A549 (cell line): ENCODE measurements at regions not wholly inside any gene's neighbourhood (a gene's known extent, or its start where the extent isn't known, plus 50 kb on each side); places are given as distances from the start of the nearest gene placed in this dataset.

ENCODE experiments used
- ATAC-seq, 2 experiments: fragments of 200-7000 bp in 1 of 2; fragments of >200 bp in 1 of 2; cut with Nextera tagmentation in 1 of 2; cut with Tn5 transposase in 1 of 2; 3 replicates each; pipeline versions ENCODE4 v1.8.0 to v1.9.1; 2018 to 2020; ENCODE audit warnings: mild to moderate bottlenecking in 1 of 2, moderate library complexity in 1 of 2
- CTCF ChIA-PET: fragments of 300-600 bp; sonication (Branson Sonifier 250); formaldehyde crosslinking; extraction: SDS; loops from one replicate; lab custom pipeline; 2021; ENCODE audit warnings: antibody characterized with exemption, inconsistent platforms; lab: Yijun Ruan, JAX
- POLR2A ChIA-PET: fragments of 350-600 bp; formaldehyde crosslinking; extraction: SDS; loops from one replicate; lab custom pipeline; 2021; ENCODE audit warnings: antibody characterized with exemption, inconsistent platforms; lab: Yijun Ruan, JAX
- DNase-seq, 2 experiments: peaks; one replicate each; pipeline versions ENCODE4 v3.0.0 to v3.0.0-alpha.2; 2011 to 2016; ENCODE audit warnings: low read depth in 1 of 2, low spot score in 1 of 2
- FAIRE-seq: peaks from 2 replicates; lab custom pipeline; 2011; peaks lifted over from hg19 to GRCh38; lab: Jason Lieb, UNC
- H3K27ac ChIP-seq, 2 experiments: fragments of >200 bp; sonication (Bioruptor Twin); formaldehyde crosslinking; 3 replicates each; pipeline ENCODE4 v1.5.1; 2016 to 2017
- H3K4me1 ChIP-seq: fragments of >200 bp; sonication (Bioruptor Twin); formaldehyde crosslinking; 3 replicates; pipeline ENCODE4 v1.6.1; 2016
- H3K4me2 ChIP-seq: fragments of >200 bp; sonication (Bioruptor Twin); formaldehyde crosslinking; 3 replicates; pipeline ENCODE4 v1.6.1; 2016
- H3K4me3 ChIP-seq: fragments of >200 bp; sonication (Bioruptor Twin); formaldehyde crosslinking; 3 replicates; pipeline ENCODE4 v1.5.1; 2016
- H3K9me3 ChIP-seq: fragments of >200 bp; sonication (Bioruptor Twin); formaldehyde crosslinking; 3 replicates; pipeline ENCODE4 v1.6.1; 2016
- BHLHE40 ChIP-seq: IDR thresholded peaks from 2 replicates; pipeline ENCODE4 v1.6.1; 2012; ENCODE audit warnings: low read depth, low read length, inconsistent platforms
- CBX8 ChIP-seq: fragments of 200-600 bp; sonication (generic); IDR thresholded peaks from 2 replicates; pipeline ENCODE4 v1.6.1; 2016
- CHD2 ChIP-seq: fragments of 150-350 bp; IDR thresholded peaks from 2 replicates; pipeline ENCODE4 v1.6.1; 2014; ENCODE audit warnings: low read length; ENCODE audit not compliant: partially characterized antibody
- EHF ChIP-seq: fragments of 250-450 bp; sonication (Bioruptor Pico); IDR thresholded peaks from 2 replicates; pipeline ENCODE4 v1.5.0; 2020; ENCODE audit warnings: mild to moderate bottlenecking
- EP300 ChIP-seq, 2 experiments: fragments of >200 bp; sonication (Bioruptor Twin); formaldehyde crosslinking; IDR thresholded peaks; 2 replicates in 1 of 2; 3 replicates in 1 of 2; pipeline ENCODE4 v1.6.1; 2016 to 2017
- ESRRA ChIP-seq: fragments of 150-350 bp; IDR thresholded peaks from 2 replicates; pipeline ENCODE4 v1.6.1; 2014; ENCODE audit warnings: mild to moderate bottlenecking, low read length, borderline replicate concordance
- FOSL2 ChIP-seq, 2 experiments: fragments of 450-650 bp in 1 of 2; fragments of >200 bp in 1 of 2; sonication (Bioruptor Twin) in 1 of 2; formaldehyde crosslinking; IDR thresholded peaks; 2 replicates each; pipeline versions ENCODE4 v1.5.0 to v1.6.1; 2016 to 2020; ENCODE audit warnings: mild to moderate bottlenecking in 1 of 2, moderate library complexity in 1 of 2
- GATA3 ChIP-seq: IDR thresholded peaks from 2 replicates; pipeline ENCODE4 v1.6.1; 2012; ENCODE audit warnings: borderline replicate concordance
- HEYL ChIP-seq: fragments of 250-450 bp; sonication (Bioruptor Pico); IDR thresholded peaks from 2 replicates; pipeline ENCODE4 v1.8.0; 2021; ENCODE audit warnings: mild to moderate bottlenecking, moderate library complexity
- HOXB13 ChIP-seq: fragments of 250-450 bp; sonication (Bioruptor Pico); IDR thresholded peaks from 2 replicates; pipeline ENCODE4 v1.5.0; 2020; ENCODE audit warnings: low read depth, mild to moderate bottlenecking, moderate library complexity
- JUN ChIP-seq, 2 experiments: fragments of >200 bp; sonication (Bioruptor Twin); formaldehyde crosslinking; IDR thresholded peaks; 2 replicates in 1 of 2; 3 replicates in 1 of 2; pipeline ENCODE4 v1.6.1; 2016 to 2017
- JUNB ChIP-seq: fragments of >200 bp; sonication (Bioruptor Twin); formaldehyde crosslinking; IDR thresholded peaks from 2 replicates; pipeline ENCODE4 v1.6.1; 2016
- KDM5A ChIP-seq: fragments of 200-600 bp; sonication (generic); IDR thresholded peaks from 2 replicates; pipeline ENCODE4 v1.6.1; 2016; ENCODE audit warnings: antibody characterized with exemption, mild to moderate bottlenecking
- NPAS2 ChIP-seq: fragments of 250-450 bp; sonication (Bioruptor Pico); IDR thresholded peaks from 2 replicates; pipeline ENCODE4 v1.8.0; 2022; ENCODE audit warnings: mild to moderate bottlenecking, moderate library complexity, borderline replicate concordance
- PHF8 ChIP-seq: fragments of 200-600 bp; sonication (generic); IDR thresholded peaks from 2 replicates; pipeline ENCODE4 v1.6.1; 2016; ENCODE audit warnings: low read depth, mild to moderate bottlenecking, antibody characterized with exemption, moderate library complexity, borderline replicate concordance
- RAD21 ChIP-seq, 2 experiments: fragments of >200 bp in 1 of 2; sonication (Bioruptor Twin) in 1 of 2; formaldehyde crosslinking in 1 of 2; IDR thresholded peaks in 1 of 2; conservative IDR thresholded peaks in 1 of 2; 2 replicates in 1 of 2; 3 replicates in 1 of 2; pipeline ENCODE4 v1.6.1; 2012 to 2018; ENCODE audit warnings: inconsistent platforms in 1 of 2
- RARB ChIP-seq: fragments of 250-450 bp; sonication (Bioruptor Pico); IDR thresholded peaks from 2 replicates; pipeline ENCODE4 v1.8.0; 2021; ENCODE audit warnings: mild to moderate bottlenecking, moderate library complexity
- RCOR1 ChIP-seq: fragments of 150-350 bp; IDR thresholded peaks from 2 replicates; pipeline ENCODE4 v1.6.1; 2014; ENCODE audit warnings: antibody characterized with exemption, low read length, low read depth
- TFCP2L1 ChIP-seq: fragments of 250-450 bp; sonication (Bioruptor Pico); IDR thresholded peaks from 2 replicates; pipeline ENCODE4 v1.5.0; 2021; ENCODE audit warnings: mild to moderate bottlenecking
- ZC3H11A ChIP-seq: fragments of 450-650 bp; IDR thresholded peaks from 2 replicates; pipeline ENCODE4 v1.6.1; 2014; ENCODE audit warnings: antibody characterized with exemption, mild to moderate bottlenecking
- ZNF302 ChIP-seq: fragments of 250-450 bp; sonication (Bioruptor Pico); IDR thresholded peaks from 2 replicates; pipeline ENCODE4 v1.9.0; 2021; ENCODE audit warnings: inconsistent platforms, mild to moderate bottlenecking, moderate library complexity
- ZSCAN20 ChIP-seq: fragments of 250-450 bp; sonication (Bioruptor Pico); IDR thresholded peaks from 2 replicates; pipeline ENCODE4 v1.8.0; 2022; ENCODE audit warnings: mild to moderate bottlenecking, moderate library complexity
- WGBS: methylation state at CpG from one replicate; pipeline ENCODE4 v1.1.6; 2017; ENCODE audit errors: missing lambda C conversion rate; 5-methylcytosine and 5-hydroxymethylcytosine counted together
- TF ChIP-seq, protein P1 (sequence below): fragments of 200-600 bp; sonication (generic); IDR thresholded peaks from 2 replicates; pipeline ENCODE4 v1.6.1; 2016; ENCODE audit warnings: antibody characterized with exemption, mild to moderate bottlenecking, moderate library complexity
- TF ChIP-seq, protein P2 (sequence below): IDR thresholded peaks from 2 replicates; pipeline ENCODE4 v1.6.1; 2012; ENCODE audit warnings: low read depth, borderline replicate concordance
- TF ChIP-seq, protein P3 (sequence below): fragments of >200 bp; sonication (Bioruptor Twin); formaldehyde crosslinking; IDR thresholded peaks from 3 replicates; pipeline ENCODE4 v1.5.1; 2016
- TF ChIP-seq, protein P4 (sequence below): fragments of >200 bp; sonication (Bioruptor Twin); formaldehyde crosslinking; IDR thresholded peaks from 3 replicates; pipeline ENCODE4 v1.6.1; 2016
- TF ChIP-seq, protein P5 (sequence below): fragments of >200 bp; sonication (Bioruptor Twin); formaldehyde crosslinking; IDR thresholded peaks from 2 replicates; pipeline ENCODE4 v1.6.1; 2016

DNA sequence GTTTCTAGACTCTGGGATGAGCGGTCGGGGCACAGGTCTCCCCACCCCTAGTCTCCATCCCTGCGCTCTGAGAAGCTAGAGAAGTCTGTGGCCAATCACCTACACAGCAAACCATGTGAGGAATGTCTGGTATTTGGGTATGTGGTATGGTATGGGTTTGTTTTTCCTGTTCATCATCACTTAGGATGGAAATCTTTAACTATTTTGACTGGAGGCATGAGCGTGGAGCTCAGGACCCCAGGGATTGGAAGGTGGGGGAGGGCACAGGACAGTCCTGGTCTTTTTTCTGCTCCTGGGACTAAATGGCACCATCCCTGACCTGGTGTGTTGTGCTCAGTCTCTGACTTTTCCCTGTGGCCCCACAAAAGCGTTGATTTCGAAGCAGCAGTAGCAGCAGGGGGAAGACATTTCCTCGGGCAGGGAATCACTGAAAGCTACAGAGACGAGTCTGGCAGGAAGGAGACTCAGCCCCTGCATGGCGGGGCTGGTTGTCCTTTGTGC lies 191.7 kb upstream of the TPM1 start (continued):
- TF ChIP-seq, protein P1, sequence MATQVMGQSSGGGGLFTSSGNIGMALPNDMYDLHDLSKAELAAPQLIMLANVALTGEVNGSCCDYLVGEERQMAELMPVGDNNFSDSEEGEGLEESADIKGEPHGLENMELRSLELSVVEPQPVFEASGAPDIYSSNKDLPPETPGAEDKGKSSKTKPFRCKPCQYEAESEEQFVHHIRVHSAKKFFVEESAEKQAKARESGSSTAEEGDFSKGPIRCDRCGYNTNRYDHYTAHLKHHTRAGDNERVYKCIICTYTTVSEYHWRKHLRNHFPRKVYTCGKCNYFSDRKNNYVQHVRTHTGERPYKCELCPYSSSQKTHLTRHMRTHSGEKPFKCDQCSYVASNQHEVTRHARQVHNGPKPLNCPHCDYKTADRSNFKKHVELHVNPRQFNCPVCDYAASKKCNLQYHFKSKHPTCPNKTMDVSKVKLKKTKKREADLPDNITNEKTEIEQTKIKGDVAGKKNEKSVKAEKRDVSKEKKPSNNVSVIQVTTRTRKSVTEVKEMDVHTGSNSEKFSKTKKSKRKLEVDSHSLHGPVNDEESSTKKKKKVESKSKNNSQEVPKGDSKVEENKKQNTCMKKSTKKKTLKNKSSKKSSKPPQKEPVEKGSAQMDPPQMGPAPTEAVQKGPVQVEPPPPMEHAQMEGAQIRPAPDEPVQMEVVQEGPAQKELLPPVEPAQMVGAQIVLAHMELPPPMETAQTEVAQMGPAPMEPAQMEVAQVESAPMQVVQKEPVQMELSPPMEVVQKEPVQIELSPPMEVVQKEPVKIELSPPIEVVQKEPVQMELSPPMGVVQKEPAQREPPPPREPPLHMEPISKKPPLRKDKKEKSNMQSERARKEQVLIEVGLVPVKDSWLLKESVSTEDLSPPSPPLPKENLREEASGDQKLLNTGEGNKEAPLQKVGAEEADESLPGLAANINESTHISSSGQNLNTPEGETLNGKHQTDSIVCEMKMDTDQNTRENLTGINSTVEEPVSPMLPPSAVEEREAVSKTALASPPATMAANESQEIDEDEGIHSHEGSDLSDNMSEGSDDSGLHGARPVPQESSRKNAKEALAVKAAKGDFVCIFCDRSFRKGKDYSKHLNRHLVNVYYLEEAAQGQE, result no peak
- TF ChIP-seq NPAS2 (CRISPR knock-in tag) (no peak), HEYL (CRISPR knock-in tag) (no peak), EHF (no peak; the same call in 1 of the 2 replicates), RARB (no peak), ZSCAN20 (CRISPR knock-in tag) (no peak), CBX8 (no peak), ESRRA (no peak), PHF8 (no peak), ZC3H11A (no peak), BHLHE40 (no peak), RAD21 (conservative IDR thresholded peaks at IDR 0.05 in 1 of 2, IDR thresholded peaks at IDR 0.05 in 1 of 2) (peak in 1 of 2 experiments; percentile 36), TFCP2L1 (CRISPR knock-in tag) (no peak), RCOR1 (no peak), JUN (IDR thresholded peaks at IDR 0.05) (peak; percentile 85 to 86)
- TF ChIP-seq, protein P2, sequence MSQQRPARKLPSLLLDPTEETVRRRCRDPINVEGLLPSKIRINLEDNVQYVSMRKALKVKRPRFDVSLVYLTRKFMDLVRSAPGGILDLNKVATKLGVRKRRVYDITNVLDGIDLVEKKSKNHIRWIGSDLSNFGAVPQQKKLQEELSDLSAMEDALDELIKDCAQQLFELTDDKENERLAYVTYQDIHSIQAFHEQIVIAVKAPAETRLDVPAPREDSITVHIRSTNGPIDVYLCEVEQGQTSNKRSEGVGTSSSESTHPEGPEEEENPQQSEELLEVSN, result peak; percentile 41; the same call in 1 of the 2 replicates
- TF ChIP-seq, protein P3, sequence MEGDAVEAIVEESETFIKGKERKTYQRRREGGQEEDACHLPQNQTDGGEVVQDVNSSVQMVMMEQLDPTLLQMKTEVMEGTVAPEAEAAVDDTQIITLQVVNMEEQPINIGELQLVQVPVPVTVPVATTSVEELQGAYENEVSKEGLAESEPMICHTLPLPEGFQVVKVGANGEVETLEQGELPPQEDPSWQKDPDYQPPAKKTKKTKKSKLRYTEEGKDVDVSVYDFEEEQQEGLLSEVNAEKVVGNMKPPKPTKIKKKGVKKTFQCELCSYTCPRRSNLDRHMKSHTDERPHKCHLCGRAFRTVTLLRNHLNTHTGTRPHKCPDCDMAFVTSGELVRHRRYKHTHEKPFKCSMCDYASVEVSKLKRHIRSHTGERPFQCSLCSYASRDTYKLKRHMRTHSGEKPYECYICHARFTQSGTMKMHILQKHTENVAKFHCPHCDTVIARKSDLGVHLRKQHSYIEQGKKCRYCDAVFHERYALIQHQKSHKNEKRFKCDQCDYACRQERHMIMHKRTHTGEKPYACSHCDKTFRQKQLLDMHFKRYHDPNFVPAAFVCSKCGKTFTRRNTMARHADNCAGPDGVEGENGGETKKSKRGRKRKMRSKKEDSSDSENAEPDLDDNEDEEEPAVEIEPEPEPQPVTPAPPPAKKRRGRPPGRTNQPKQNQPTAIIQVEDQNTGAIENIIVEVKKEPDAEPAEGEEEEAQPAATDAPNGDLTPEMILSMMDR, result no peak
- TF ChIP-seq, protein P4, sequence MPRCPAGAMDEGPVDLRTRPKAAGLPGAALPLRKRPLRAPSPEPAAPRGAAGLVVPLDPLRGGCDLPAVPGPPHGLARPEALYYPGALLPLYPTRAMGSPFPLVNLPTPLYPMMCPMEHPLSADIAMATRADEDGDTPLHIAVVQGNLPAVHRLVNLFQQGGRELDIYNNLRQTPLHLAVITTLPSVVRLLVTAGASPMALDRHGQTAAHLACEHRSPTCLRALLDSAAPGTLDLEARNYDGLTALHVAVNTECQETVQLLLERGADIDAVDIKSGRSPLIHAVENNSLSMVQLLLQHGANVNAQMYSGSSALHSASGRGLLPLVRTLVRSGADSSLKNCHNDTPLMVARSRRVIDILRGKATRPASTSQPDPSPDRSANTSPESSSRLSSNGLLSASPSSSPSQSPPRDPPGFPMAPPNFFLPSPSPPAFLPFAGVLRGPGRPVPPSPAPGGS, result 0 out of 3 replicates have a peak, but pooled peaks have one; percentile 33
- TF ChIP-seq, protein P5, sequence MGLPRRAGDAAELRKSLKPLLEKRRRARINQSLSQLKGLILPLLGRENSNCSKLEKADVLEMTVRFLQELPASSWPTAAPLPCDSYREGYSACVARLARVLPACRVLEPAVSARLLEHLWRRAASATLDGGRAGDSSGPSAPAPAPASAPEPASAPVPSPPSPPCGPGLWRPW, result no peak
- TF ChIP-seq, all 56 proteins: peak for 14

- ChIA-PET CTCF (interaction anchor here (0.6 to 3.2 kb wide), 14 partner anchors 14 to 374 kb away, joined by 3 to 12 read pairs (median 3); partner anchors contain the start of gene TPM1), POLR2A (interaction anchor here (1.2 kb wide), 1 partner anchor 189 kb away, joined by 3 read pairs; the partner anchor contains the start of gene TPM1)
- ATAC-seq, result no peak
- Histone ChIP-seq H3K4me3 (no peak overlapping the region), H3K4me2 (peak overlapping the region; percentile 29), H3K9me3 (peaks cover 3% of the 10 kb centered on the region), H3K27ac (peak overlapping the region; percentile 91), H3K4me1 (peaks cover 78% of the 10 kb centered on the region)
- DNase-seq, result peak in 1 of 2 experiments; percentile 31
- 46% methylated on average over 5 of the region's 5 CpGs for WGBS
- no peak for FAIRE-seq
- TF ChIP-seq FOSL2 (IDR thresholded peaks at IDR 0.05), result no peak
- TF ChIP-seq FOSL2 (CRISPR knock-in tag; IDR thresholded peaks at IDR 0.05), result peak; percentile 22; the same call in 1 of the 2 replicates
- no peak for TF ChIP-seq ZNF302 (CRISPR knock-in tag)
- no peak for TF ChIP-seq HOXB13
- no peak for TF ChIP-seq CHD2
- TF ChIP-seq EP300 (IDR thresholded peaks at IDR 0.05), result no peak
- no peak for TF ChIP-seq GATA3
- TF ChIP-seq, protein P3, result no peak
- no peak for TF ChIP-seq EHF
- no peak for TF ChIP-seq JUNB
- TF ChIP-seq, protein P5, result no peak
- no peak for TF ChIP-seq KDM5A
Observed at GRCh38 chr15:62853114-62853840, 189.3 kb upstream of the TPM1 start.
